Caki2 (cell line): ENCODE measurements at regions not wholly inside any gene's neighbourhood (a gene's known extent, or its start where the extent isn't known, plus 50 kb on each side); places are given as distances from the start of the nearest gene placed in this dataset.

Experiments
- DNase-seq: peaks from one replicate; pipeline ENCODE4 v3.0.0-alpha.2; 2015; ENCODE audit warnings: low read depth
- in situ Hi-C: cut with HindIII; loops from 2 replicates; pipeline ENCODE4 v1.10.0; 2016; ENCODE audit warnings: low sequenced_read_pairs, low pct_unique_long_range_greater_than_20kb, mixed read lengths

GRCh38 chr5:86917117-86917579 is 299.4 kb downstream of the COX7C start:
- peak; percentile 12 for DNase-seq
- in situ Hi-C loops, result no loop called here

- in situ Hi-C loops, result no loop called here
- no peak for DNase-seq
Observed at GRCh38 chr5:86918246-86918645, 300.5 kb downstream of the COX7C start.

GRCh38 chr5:86926033-86926432 is 308.3 kb downstream of the COX7C start:
- in situ Hi-C loops, result no loop called here
- DNase-seq, result no peak

GRCh38 chr5:86929123-86929766 is 311.5 kb downstream of the COX7C start:
- DNase-seq, result no peak
- in situ Hi-C loops, result no loop called here

- DNase-seq, result no peak
- in situ Hi-C loops, result no loop called here
Observed at GRCh38 chr5:86951761-86952160, 315.9 kb upstream of the RASA1 start.

GRCh38 chr5:86964889-86965288 is 302.8 kb upstream of the RASA1 start:
- no peak for DNase-seq
- in situ Hi-C loops, result no loop called here

- peak; percentile 45 for DNase-seq
- in situ Hi-C loops, result no loop called here
Observed at GRCh38 chr5:86968301-86968753, 299.4 kb upstream of the RASA1 start.

GRCh38 chr5:86970361-86970760 is 297.3 kb upstream of the RASA1 start:
- in situ Hi-C loops, result no loop called here
- DNase-seq, result no peak

- in situ Hi-C loops, result no loop called here
- DNase-seq, result no peak
Observed at GRCh38 chr5:86971034-86971571, 296.6 kb upstream of the RASA1 start.

- DNase-seq, result no peak
- in situ Hi-C loops, result no loop called here
Observed at GRCh38 chr5:86974955-86975354, 292.7 kb upstream of the RASA1 start.

GRCh38 chr5:86977190-86977589 is 290.5 kb upstream of the RASA1 start:
- in situ Hi-C loops, result no loop called here
- no peak for DNase-seq

- no peak for DNase-seq
- in situ Hi-C loops, result no loop called here
Observed at GRCh38 chr5:86977808-86978207, 289.9 kb upstream of the RASA1 start.

- peak; percentile 36 for DNase-seq
- in situ Hi-C loops, result no loop called here
Observed at GRCh38 chr5:86979811-86980411, 287.8 kb upstream of the RASA1 start.

- no peak for DNase-seq
- in situ Hi-C loops, result no loop called here
Observed at GRCh38 chr5:86981898-86982297, 285.8 kb upstream of the RASA1 start.

- in situ Hi-C loops, result no loop called here
- DNase-seq, result no peak
Observed at GRCh38 chr5:86983208-86983607, 284.5 kb upstream of the RASA1 start.

- no peak for DNase-seq
- in situ Hi-C loops, result no loop called here
Observed at GRCh38 chr5:86986837-86987236, 280.8 kb upstream of the RASA1 start.

- DNase-seq, result no peak
- in situ Hi-C loops, result no loop called here
Observed at GRCh38 chr5:86997516-86997915, 270.2 kb upstream of the RASA1 start.

GRCh38 chr5:86999951-87000350 is 267.7 kb upstream of the RASA1 start:
- in situ Hi-C loops, result no loop called here
- peak; percentile 67 for DNase-seq

- DNase-seq, result peak; percentile 65
- in situ Hi-C loops, result no loop called here
Observed at GRCh38 chr5:87002485-87002884, 265.2 kb upstream of the RASA1 start.

- no peak for DNase-seq
- in situ Hi-C loops, result no loop called here
Observed at GRCh38 chr5:87004101-87004500, 263.6 kb upstream of the RASA1 start.
